ENCODE measurements at regions not wholly inside any gene's neighbourhood (a gene's known extent, or its start where the extent isn't known, plus 50 kb on each side); places are given as distances from the start of the nearest gene placed in this dataset.

DNA sequence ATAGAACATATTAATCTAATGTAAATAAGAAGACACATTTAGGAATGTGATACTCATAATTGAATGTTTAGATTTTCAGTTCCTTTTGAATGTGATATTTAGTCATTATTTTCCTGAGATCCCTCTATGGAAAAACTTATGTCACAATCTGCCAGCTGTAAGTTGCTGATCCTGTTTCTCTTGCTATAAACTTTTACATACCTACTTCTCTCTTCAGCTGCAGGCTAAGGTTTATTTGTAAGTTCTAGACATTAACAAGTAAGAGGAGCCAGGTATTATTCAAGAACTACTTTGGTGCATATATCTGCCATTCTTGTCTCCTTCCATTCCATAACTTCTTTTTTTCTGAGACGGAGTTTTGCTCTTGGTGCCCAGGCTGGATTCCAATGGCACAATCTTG lies 462.4 kb downstream of the PRR16 start:
- no peaks in the 10 kb centered on the region for H4K20me1 ChIP-seq (replicated peaks; ENCODE audit: control insufficient read depth, insufficient read depth, low read length)
- DNase-seq (ENCODE audit: extremely low read depth in 1 of 4, low spot score in 3 of 4) (no peak), FAIRE-seq (no peak), ATAC-seq (no peak)
- in situ Hi-C loops (cut with MboI) (no loop called here), intact Hi-C loops (cut with micrococcal nuclease) (no loop called here)
- no peak overlapping the region for H2AFZ ChIP-seq (ENCODE audit: low read depth, low read length)
- no peak overlapping the region for H3K4me3 ChIP-seq
- H3K4me1 ChIP-seq (replicated peaks in 1 of 2; ENCODE audit: control insufficient read depth in 2 of 2, insufficient read depth in 2 of 2, low read length in 2 of 2) = no peaks in the 10 kb centered on the region
- CTCF ChIA-PET (ENCODE audit: low intra/inter-chr PET ratio) = no interaction called here
- TF ChIP-seq KLF6 (CRISPR knock-in tag; IDR thresholded peaks at IDR 0.05; ENCODE audit: borderline replicate concordance) = no peak
- no peak for TF ChIP-seq CLOCK (CRISPR knock-in tag; IDR thresholded peaks at IDR 0.05; ENCODE audit: borderline replicate concordance)
- TF ChIP-seq HDAC1 (IDR thresholded peaks at IDR 0.05) = no peak
- no peak for TF ChIP-seq XRCC5 (IDR thresholded peaks at IDR 0.05; ENCODE audit: low read depth, low read length)
- TF ChIP-seq RUNX1 (IDR thresholded peaks at IDR 0.05; ENCODE audit: low read depth) = no peak
- TF ChIP-seq BRD4 (IDR thresholded peaks at IDR 0.05) = no peak
- TF ChIP-seq, protein P1, sequence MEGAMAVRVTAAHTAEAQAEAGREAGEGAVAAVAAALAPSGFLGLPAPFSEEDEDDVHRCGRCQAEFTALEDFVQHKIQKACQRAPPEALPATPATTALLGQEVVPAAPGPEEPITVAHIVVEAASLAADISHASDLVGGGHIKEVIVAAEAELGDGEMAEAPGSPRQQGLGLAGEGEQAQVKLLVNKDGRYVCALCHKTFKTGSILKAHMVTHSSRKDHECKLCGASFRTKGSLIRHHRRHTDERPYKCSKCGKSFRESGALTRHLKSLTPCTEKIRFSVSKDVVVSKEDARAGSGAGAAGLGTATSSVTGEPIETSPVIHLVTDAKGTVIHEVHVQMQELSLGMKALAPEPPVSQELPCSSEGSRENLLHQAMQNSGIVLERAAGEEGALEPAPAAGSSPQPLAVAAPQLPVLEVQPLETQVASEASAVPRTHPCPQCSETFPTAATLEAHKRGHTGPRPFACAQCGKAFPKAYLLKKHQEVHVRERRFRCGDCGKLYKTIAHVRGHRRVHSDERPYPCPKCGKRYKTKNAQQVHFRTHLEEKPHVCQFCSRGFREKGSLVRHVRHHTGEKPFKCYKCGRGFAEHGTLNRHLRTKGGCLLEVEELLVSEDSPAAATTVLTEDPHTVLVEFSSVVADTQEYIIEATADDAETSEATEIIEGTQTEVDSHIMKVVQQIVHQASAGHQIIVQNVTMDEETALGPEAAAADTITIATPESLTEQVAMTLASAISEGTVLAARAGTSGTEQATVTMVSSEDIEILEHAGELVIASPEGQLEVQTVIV (CRISPR knock-in tag; IDR thresholded peaks at IDR 0.05; ENCODE audit: borderline replicate concordance) = no peak
- no peak for TF ChIP-seq SRF (CRISPR knock-in tag; IDR thresholded peaks at IDR 0.05)
- no peak for TF ChIP-seq ZNF24 (IDR thresholded peaks at IDR 0.05)
- no peaks in the 10 kb centered on the region for H3K79me2 ChIP-seq (ENCODE audit: control insufficient read depth, insufficient read depth, low read length)
- no peaks in the 10 kb centered on the region for H3K36me3 ChIP-seq (ENCODE audit: control insufficient read depth, insufficient read depth, low read length)
- H3K27me3 ChIP-seq (ENCODE audit: control insufficient read depth in 2 of 2, insufficient read depth in 2 of 2, low read length in 2 of 2) = no peaks in the 10 kb centered on the region
- no peaks in the 10 kb centered on the region for H3K9me3 ChIP-seq (replicated peaks; ENCODE audit: control insufficient read depth, insufficient read depth, low read depth, low read length)
- POLR2A ChIA-PET = no interaction called here
- 15% methylated on average over 1 of the region's 1 CpG for WGBS (ENCODE audit: insufficient coverage, low coverage, missing lambda C conversion rate)
- H3K4me2 ChIP-seq (ENCODE audit: insufficient read depth, low read length) = no peak overlapping the region
- no peaks in the 10 kb centered on the region for H3K9me1 ChIP-seq (ENCODE audit: control insufficient read depth, insufficient read depth, low read length)
- no peak overlapping the region for H3K27ac ChIP-seq (ENCODE audit: extremely low read depth, low read depth, low read length)
- no TSS peak for BruUV-seq (replicated peaks)
- H3K9ac ChIP-seq (ENCODE audit: insufficient read depth in 1 of 2, low read depth in 2 of 2, low read length in 2 of 2) = no peak overlapping the region

Measured in K562 (cell line).